GM19438 (cell line): ENCODE measurements at regions not wholly inside any gene's neighbourhood (a gene's known extent, or its start where the extent isn't known, plus 50 kb on each side); places are given as distances from the start of the nearest gene placed in this dataset.

Experiments
- ATAC-seq: cut with Tn5 transposase; IDR thresholded peaks from one replicate; pipeline ENCODE4 v1.9.1; 2021; ENCODE audit warnings: low read depth; ENCODE audit not compliant: unreplicated experiment

DNA sequence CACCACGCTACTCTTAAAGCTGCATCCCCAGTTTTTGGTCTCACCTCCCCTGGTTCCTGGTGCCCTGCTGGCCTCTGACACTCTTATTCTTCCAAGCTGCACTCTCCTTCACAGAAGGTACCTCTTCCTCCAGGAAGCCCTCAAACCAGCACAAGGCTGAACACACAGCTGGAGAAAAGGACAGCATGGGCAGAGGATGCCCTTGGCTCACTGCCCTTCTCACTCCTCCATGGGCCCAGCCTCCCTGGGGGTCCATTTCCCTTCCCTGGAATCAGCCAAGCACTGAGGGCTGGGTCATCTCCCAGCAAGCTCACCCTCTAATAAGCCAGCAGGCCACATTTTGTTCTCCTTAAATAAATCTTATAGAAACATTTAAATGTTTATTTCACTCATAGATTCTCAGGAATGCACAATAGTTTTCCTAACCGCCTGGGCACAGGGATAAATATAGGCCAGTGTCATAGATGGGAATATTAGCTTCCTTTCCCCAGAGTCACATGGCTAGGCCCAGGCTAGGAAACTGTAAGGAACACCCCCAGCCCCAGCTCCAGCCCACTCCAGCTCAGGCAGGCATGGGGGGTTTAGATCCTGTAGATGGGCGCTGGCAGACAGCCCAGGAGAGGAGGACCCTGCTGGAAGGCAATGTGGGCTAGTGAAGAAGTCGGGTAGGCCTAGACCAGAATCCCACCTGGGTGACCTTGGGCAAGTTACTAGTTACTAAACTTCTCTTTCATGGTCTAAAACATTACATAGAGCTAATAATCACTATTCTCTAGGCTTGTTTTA lies 51.5 kb downstream of the IRAG1 start:
- no peak for ATAC-seq

DNA sequence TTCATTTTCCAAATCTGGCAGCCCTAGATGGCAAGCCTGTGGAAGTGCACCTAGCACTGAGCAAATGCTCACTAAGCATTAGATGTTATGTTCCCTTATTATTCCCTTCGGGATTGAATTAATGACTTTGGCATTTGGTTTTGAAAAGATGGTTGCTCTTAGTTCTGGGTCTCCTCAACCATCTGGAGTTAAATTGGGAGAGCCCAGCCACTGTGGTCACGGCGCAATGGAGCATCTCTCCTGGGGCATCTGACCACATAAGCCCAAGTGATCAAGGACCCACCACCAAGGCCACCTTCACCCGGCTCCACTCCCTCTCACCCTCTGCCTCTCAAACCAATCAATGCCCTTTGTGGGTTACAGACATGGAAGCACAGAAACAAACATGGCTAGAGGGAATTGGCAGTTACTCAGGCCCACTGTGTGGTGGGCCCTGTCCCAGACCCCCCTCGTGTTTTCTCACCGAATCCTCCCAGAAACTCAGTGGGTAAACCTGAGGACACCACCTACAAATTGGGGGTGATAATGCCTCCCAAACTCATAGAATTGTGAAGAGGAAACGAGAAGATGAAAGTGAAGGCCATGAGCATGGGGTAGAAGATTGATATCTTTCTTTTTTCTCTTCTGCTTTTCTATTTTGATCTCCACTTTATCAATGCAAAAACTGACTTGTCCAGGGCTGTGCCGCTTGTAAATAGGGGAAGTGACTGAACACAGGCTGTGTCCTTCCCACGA lies 52.2 kb downstream of the IRAG1 start:
- ATAC-seq: peak; percentile 75

DNA sequence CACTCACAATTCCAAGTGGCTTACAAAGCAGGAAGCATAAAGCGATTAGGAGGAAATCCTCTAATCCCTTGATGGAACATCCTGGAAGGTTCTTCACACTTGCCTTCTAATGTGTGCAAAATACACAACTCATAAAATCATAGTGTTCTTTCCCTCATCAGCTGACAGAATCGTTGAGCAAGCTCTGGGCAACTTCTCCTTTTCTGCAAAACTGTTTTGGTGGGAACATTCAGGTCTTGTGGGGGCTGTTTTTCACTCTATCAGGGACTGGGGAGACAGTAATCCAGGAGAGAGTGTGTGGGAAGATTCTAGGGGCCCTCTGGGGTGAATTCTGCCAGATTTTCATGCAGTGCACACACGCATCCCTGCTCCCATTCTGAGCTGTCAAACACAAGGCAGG lies 53.2 kb downstream of the IRAG1 start:
- ATAC-seq: no peak

DNA sequence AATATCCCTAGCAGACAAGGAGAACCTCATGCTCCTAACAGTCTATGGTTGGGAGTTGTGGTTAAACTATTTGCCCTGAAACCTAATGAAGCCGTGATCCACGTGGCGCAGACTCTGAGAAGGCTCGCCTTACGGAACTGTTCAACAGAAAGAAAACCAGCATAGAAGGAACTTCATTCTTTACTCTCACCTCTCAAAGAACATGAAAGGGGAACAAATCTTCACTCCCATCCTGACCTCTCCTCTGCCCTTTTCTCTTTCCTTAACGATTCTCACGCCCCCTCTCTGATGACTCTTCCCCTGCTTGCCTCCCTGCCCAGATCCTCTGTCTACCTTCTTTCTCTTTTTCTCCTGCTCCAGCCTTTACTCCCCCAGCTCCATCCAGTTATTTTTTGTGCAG lies 54.2 kb downstream of the IRAG1 start:
- ATAC-seq: no peak

DNA sequence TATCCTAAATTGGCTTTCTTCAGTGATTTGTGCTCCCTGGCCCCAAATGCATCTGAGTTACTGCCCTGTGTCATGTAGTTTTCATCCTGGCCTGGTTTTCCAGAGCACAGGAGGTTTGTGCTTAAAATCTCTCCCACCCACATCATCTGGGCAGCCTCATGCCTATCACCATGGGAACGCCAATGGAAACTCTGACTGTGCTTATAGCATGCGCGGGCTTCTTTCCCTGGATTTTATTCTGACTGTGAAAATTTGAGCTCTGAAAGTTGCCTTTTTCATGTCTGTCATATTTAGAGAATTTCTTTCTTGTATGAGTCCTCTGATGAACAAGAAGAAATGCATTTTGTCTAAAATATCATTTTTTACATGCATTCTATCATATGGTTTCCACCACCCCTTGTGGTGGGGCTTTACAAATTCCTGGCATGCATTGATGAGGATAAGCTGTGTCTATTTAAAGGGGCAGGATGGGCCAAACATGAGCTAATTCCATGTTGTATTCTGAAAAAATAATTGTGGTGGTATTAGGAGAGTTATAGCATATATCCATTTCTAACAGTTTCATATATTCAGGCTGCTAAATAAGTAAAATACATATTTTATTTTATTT lies 55.1 kb downstream of the IRAG1 start:
- no peak for ATAC-seq

GRCh38 chr11:10637731-10638151 lies 55.8 kb downstream of the IRAG1 start:
- no peak for ATAC-seq

DNA sequence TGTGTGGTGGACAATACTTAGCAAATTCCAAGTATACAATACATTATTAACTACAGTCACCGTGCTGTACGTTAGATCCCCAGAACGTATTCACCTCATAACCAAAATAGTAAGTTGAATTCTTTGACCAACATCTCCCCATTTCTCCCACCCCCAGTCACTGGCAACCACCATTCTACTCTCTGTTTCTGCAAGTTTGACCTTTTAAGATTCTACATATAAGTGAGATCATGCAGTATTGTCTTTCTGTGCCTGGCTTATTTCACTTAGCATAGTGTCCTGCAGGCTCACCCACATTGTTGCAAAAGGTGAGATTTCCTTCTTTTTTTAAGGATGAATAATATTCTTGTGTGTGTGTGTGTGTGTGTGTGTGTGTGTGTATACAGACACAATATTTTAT lies 59.1 kb downstream of the IRAG1 start:
- no peak for ATAC-seq

DNA sequence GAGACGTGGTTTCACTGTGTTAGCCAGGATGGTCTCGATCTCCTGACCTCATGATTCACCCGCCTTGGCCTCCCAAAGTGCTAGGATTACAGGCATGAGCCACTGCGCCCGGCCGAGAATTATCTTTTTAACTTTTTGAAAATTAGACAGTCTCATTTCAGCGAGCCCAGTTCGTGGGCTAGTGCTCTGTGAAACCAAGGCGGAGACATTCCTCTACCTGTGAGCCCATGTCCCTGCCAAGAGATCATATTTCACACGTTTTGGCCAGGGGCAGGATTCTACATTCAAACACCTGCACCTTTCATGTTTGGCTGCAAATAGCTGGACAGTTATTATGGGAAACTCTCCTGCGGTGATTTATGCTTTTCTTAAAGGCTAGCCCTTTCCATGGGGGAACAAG lies 60.3 kb downstream of the IRAG1 start:
- ATAC-seq: no peak

- ATAC-seq: no peak
Observed at GRCh38 chr11:10632483-10632882, 61.1 kb downstream of the IRAG1 start.

DNA sequence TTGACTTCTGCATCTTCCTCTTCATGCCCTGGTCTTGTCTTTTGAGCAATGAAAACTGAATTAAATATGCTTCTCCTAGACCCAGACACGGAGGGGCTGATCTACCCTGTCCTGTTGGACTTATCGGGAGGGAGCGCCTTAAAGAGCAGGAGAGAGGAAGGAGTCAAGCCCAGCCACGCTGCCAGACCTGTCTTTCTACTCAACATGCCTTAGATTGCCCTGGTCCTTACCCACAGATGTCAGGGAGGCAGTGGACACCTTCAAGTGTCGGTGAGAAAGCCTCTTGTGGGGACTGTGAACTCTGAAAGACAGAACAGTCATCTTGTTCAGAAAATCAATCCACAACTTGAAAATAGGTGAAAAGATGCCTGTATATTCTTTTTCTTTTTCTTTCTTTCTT lies 61.8 kb downstream of the IRAG1 start:
- no peak for ATAC-seq

DNA sequence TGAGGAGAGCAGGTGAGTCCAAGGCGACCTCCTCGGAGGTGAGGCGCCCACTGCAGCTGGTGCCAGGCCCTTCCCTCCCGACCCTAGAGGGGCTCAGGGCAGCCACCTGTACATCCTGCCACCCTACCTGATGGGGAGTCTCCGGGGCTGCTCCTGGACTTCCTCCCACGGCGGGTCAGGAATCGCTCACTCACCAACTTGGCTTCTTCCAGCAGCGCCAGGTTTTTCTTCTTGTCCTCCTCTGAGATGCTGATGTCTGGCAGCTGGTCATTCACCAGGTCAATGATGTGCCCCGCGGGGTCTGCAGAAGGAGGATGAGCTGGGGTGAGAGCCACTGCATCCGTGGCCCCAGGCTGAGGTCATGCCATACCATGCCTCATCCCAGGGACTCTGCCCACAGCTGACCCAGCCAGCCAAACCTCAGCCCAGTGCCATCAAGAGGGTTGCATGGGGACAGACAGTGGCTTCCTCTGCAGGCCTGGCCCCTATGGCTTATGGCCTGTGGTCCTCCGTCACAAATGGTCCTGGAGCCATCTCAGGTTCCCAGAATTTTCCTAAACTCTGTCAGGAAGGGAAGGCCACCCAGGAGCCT lies 61.0 kb upstream of the LYVE1 start:
- ATAC-seq: no peak

GRCh38 chr11:10628508-10629236 lies 60.2 kb upstream of the LYVE1 start:
- ATAC-seq: no peak

- no peak for ATAC-seq
Observed at GRCh38 chr11:10627816-10628215, 59.4 kb upstream of the LYVE1 start.

- no peak for ATAC-seq
Observed at GRCh38 chr11:10627291-10627690, 58.8 kb upstream of the LYVE1 start.

DNA sequence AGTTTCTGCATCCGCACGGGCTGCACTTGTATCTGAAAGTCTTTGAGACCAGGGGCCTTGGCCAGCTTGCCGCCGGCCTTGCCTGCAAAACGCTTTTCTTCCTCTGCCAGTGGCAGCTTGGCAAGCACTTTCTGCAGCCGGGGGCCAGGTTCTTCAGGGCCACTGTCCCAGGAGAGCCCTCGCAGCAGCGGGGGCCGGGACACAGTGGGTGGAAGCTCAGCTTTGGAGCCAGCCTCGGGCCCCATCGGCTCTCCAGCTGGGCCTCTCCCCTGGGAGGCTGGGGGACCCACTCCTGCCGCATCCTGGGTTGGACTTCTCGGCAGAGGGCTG lies 57.5 kb upstream of the LYVE1 start:
- ATAC-seq: no peak

GRCh38 chr11:10625281-10625981 lies 57.0 kb upstream of the LYVE1 start:
- ATAC-seq: no peak

- no peak for ATAC-seq
Observed at GRCh38 chr11:10623797-10624761, 55.6 kb upstream of the LYVE1 start.

GRCh38 chr11:10622957-10623791 lies 54.7 kb upstream of the LYVE1 start:
- ATAC-seq: no peak
